ENCODE measurements at regions not wholly inside any gene's neighbourhood (a gene's known extent, or its start where the extent isn't known, plus 50 kb on each side); places are given as distances from the start of the nearest gene placed in this dataset.

DNA sequence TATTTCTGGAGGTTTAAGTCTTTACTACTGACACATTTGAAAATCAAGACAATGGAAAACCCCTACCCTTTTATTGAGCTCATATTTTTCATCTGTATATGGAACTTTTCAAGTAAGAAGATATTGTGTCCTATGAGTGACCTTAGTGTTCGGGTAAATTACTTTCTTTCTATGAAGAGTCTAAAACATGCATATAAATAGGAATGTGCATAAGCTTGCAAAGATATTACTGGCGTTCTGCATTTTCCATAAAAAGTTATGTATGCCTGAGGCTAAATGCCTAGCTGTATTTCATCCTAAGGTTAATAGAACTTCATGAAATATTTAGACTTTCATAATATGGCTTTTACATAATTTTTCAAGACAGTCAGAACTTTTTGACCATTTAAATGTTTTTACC is 495.8 kb upstream of the ADAMTS5 start:
- no peak for DNase-seq

- DNase-seq = no peak
These were observed 487.3 kb upstream of the ADAMTS5 start for GRCh38 chr21:27454234-27454633.

DNA sequence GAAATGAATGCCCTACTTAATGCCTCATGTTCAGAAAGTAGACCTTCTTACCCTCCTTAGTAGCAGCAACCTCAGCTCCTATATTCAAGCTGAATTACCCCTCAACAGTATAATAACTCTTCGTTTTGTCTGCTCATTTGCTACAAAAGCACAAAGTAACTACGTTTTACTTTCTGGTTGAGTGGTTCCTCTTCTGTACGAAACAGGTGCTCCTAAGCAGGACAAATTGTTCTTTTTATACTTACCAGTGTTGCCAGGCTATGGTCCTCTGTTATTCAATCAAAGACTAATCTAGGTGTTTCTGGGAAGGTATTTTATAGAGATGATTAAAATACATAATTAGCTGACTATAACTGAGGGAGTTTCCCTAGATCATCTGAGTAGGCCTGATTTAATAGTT is 484.2 kb upstream of the ADAMTS5 start:
- no peak for DNase-seq

DNA sequence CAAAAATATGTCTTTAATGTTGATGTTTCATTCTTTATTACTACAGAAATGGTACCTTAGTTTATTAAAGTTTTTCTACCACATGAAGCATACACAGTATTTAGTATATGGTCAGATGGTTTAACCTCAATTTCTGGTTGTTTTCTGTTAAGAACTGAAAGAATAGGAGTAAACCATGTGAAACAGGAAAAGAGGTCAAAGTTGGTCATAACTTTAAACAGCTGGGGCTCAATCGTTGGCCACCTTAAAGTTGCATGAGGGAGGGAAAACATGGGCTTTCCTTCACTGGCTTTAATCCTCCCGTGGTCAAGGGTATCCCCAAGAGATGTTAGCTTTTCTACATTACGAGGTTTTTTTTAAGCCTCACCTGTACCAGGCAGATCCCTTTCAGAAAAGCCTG is 483.3 kb upstream of the ADAMTS5 start:
- no peak for DNase-seq

DNA sequence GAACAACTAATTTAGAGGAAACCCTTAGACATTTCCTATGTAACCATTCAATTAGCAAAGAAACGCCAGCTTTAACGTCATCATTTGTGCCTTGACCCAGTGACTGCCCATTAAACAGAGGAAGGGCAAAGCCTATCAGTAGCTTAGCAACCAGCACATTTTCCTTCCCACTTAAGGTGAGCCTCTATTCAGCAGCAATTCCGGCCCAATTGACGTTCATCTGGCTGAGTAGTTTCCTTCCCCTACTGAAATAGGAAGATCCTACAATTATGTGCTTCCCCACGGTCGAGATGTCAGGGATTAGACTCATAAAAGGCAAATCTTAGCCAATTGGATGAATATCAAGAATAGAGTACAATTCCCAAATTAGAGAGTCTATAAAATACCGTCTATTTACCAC is 482.1 kb upstream of the ADAMTS5 start:
- no peak for DNase-seq

- DNase-seq = no peak
These were observed 481.0 kb upstream of the ADAMTS5 start for GRCh38 chr21:27447843-27448242.

DNA sequence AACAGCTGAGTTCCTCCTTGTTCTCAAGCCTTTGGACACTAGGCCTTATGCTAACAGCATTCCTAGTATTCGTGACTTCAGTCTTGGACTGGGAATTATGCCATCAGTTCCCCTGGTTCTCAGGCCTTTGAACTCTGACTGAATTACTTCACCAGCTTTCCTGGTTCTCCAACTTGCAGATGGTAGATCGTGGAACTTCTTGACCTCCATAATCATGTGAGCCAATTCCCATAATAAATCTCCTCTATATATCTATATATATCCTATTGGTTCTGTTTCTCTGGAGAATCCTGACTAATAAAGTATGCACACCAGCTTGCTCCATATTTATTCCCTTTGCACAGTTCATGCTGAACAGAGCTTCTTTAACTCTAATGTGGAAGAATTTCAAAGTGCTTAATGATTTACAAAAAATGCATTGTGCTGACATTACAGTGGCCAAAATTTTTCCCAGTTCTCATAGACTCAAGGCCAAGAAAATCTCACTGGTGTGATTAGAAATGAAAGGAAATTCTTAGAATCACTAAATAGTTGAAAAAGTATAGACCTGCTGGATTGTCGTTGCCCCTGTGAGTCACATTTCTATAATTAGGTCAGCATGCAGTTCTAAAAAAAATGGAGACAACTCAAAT is 462.9 kb upstream of the ADAMTS5 start:
- no peak for DNase-seq

GRCh38 chr21:27426196-27426595 is 459.3 kb upstream of the ADAMTS5 start:
- DNase-seq = no peak

DNA sequence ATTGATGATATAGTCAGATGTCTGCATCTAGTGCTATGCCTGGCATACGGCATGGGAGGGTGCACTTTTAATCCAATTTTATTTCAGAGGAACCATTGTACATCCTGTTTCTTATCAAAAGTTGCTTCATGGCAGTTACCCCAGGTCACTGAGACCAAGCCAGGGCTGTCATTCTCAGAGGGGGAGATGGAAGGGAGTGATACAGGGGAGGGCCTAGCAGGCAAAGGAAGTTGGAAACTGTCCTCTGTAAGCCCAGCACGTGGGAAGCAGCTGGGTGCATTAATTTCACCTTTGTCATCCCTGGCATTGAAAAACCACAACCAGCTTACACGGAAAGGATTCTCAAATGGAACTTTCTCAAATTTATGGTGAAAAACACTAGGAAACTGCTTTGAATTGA is 458.7 kb upstream of the ADAMTS5 start:
- no peak for DNase-seq

DNA sequence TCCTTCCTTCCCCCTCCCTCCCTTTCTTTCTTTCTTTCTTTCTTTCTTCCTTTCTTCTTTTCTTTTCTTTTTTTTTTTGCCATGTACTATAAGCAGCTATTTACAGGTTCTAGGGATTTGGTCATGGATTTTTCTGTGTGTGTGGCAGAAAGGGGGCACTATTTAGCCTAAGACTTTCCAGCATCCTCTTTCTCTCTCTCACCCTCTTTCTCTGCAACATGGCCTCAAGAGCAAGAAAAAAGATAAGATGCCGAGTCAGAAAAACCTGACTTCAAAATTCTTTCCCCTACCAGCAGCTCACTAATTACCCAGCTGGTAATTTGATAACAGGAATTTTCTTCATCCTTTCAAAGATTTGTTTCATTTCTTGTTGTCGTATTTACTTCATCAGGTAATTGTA is 458.3 kb upstream of the ADAMTS5 start:
- DNase-seq = no peak

DNA sequence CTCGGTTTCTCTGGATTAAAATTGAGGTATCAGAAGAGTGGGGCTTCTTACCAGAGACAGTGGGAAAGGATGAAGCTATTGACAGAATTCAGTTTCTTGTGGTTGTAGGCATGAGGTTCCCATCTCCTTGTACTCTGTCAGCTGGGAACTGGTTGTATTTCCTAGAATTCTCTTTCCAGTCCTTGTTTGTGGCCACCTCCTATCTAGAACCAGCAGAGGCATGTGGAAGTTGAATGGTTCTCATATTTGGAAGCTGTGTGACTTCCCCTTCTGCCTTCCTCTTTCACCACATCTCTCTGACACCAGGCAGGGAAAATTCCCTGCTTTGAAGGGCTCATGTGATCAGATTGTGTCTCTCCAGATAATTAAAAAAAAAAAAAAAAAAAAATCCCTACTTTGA is 457.7 kb upstream of the ADAMTS5 start:
- DNase-seq = no peak

GRCh38 chr21:27423906-27424595 is 457.2 kb upstream of the ADAMTS5 start:
- no peak for DNase-seq

- no peak for DNase-seq
These were observed 456.1 kb upstream of the ADAMTS5 start for GRCh38 chr21:27423038-27423437.

DNA sequence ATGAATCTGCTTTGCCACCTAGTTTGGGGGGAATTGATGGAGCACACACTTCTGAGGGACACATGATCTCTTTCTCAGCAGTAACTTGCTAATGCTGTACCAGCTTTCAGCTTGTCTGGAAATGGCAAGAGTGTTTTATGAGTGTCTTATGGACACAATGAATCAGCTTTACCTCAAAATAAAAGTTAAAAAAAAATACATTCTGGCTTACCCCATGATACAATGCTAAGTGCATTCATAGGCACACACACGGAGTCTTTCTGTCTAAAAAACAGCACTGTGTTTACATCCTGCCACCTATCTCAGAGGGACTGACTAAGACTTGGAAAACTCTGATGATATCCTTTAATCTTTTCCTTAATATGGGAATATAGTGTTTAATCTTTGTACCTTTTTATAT is 455.5 kb upstream of the ADAMTS5 start:
- no peak for DNase-seq

DNA sequence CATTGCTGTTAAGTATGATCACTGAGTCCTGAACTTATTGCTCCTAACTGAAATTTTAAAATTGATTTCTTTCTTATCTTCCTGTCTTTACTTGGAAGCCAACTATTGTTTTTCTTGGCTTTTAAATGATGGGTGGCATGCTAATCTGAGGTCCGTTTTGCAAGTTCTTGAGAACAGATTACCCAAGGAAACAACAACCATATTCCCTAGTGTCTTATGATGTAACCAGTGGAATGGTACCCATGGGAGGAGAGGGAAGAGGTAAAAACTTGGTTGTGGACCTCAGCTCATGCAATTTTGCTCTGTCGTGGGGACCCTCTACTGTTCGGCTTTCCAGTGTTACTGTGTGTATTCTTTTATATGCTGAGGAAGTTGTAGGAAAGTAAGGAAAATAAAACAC is 454.8 kb upstream of the ADAMTS5 start:
- DNase-seq = no peak

DNA sequence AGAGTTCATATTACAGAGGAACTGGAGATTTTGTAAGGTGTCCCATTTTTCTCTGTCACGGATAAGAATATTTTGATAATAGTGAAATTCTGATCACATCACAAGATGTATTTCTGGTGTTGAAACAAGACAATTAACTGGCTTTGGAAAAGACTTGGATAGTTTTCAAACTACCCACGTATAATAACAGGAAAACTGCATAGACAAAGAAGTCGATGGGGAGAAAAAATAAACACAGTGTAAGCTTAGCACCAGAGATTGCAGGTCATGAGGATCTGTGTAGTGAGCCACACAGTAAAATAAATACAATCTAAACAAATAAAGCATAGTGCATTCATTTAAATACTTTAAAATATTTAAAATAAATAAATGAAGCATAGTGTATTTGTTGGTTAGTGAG is 452.3 kb upstream of the ADAMTS5 start:
- DNase-seq = no peak

DNA sequence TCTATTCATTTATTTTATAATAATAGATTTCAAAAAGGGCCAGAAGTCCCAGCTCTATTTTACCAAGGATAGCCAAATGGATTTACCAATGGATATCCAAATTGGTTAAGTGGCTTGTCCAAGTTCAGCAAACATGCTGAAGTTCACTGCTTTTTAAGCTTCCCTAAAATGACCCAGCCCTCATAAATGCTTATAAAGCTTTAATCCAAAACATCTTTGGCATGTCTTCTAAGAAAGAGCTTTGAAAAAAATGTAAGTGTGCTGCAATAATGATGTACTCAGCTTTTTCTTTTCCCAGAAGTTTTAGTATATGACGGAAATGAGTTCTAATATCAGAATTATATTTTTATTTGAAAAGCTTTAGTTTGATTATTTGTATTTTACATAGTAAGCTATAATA is 451.5 kb upstream of the ADAMTS5 start:
- DNase-seq = no peak

DNA sequence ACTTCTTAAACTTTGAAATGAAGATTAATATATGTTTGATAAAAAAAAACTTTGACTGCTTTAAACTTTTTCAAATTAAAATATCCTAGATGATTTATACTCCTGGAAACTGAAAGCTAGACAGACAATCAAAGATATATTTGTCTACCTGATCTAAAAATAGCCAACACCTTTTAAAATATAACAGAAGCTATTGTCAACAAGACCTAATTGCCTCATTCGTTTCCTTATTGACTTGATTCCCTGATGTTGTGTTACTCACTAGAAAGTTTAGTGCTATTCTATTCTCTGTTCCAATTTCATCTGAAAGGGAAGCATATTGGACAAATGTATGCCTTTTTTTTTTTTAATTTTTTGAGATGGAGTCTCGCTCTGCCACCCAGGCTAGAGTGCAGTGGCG is 445.6 kb upstream of the ADAMTS5 start:
- DNase-seq = no peak

GRCh38 chr21:27408826-27409225 is 441.9 kb upstream of the ADAMTS5 start:
- no peak for DNase-seq

DNA sequence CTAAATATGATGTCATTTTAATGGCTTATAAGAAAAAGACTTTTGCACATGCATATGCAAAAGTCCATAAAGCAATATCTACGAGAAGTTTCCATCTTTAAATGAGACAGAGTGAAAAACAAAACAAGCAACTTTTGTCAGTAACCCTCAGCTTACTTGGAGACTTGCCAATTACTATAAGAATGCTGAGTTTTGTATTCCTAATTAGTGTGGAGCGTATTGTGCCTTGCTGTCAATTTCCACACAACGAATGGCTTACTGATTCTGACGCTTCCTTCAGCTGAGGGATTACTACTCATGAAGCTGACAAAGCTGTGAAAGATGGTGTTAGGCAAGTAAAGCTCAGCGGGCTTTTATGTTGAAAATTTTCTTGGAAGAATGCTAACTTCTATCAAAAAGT is 440.4 kb upstream of the ADAMTS5 start:
- DNase-seq = no peak

- DNase-seq = no peak
These were observed 439.6 kb upstream of the ADAMTS5 start for GRCh38 chr21:27406300-27407009.

DNA sequence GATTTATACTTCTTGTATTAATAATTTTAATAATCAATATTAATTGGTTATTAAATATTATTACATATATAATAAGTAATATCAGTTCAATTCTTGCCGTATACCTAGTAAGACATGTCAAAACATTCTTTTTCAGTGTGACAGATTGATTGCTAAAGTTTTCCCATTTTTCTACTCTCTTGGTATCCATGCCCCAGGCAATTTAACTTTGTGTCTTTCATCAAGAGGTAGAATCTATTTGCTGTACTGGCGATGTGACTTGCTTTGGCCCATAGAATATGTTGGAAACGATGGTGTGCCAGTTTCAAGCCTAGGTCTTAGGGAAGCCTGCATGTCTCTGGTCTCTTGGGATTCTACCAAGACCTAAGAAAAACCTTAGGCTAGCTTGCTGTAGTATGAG is 436.1 kb upstream of the ADAMTS5 start:
- DNase-seq = no peak

DNA sequence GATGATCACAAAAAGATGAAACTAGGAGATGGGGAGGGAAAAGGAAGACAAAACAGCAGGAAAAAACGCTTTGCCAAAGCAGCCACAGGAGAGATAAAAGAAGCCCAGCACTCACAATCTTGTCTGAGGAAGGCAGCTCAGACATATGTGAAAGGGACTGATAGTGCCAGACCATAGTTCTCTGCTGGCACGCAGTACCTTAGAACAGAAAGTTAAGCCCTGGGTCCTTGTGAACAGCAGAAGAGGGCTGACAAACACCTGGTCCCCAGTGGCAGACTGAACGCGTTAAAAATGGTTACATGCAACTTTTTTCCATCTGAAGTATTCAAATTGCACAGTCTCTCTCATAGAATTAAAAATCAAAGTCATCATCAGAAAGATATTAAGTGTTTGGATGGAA is 433.2 kb upstream of the ADAMTS5 start:
- DNase-seq = no peak

DNA sequence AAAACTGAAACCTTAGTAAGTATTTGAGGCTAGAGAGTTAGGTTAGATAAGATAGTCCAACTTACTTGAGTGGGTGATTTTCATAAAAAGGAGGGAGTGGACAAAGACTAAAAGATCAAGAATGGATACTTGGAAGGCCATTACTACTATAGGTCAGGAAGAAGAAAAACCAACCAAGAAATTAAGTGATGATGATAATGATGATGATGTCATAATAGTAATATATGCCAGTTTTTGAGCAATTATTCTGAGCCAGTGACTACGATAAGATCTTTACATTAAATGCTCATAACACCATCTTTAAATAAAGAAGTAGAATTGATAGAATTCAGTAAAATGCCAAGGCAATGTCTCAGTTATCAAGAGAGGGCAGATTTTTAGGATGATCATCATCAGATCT is 430.7 kb upstream of the ADAMTS5 start:
- DNase-seq = no peak

Data from T-helper 1 cell (primary cell).